Trophoblast cell (in vitro differentiated cells and primary cell): ENCODE measurements at regions not wholly inside any gene's neighbourhood (a gene's known extent, or its start where the extent isn't known, plus 50 kb on each side); places are given as distances from the start of the nearest gene placed in this dataset.

Experiments used
- DNase-seq, 2 donors: peaks; one replicate each; pipeline ENCODE4 v3.0.0-alpha.2; 2016
- H2AFZ ChIP-seq: 2 replicates; pipeline ENCODE4 v1.6.1; 2013; ENCODE audit warnings: low read length, moderate library complexity, mild to moderate bottlenecking; ENCODE audit not compliant: insufficient read depth, poor library complexity
- H2AK5ac ChIP-seq: 2 replicates; pipeline ENCODE4 v1.6.1; 2013; ENCODE audit warnings: mild to moderate bottlenecking, low read length
- H2BK120ac ChIP-seq: 2 replicates; pipeline ENCODE4 v1.6.1; 2013; ENCODE audit warnings: low read length, mild to moderate bottlenecking, moderate library complexity; ENCODE audit not compliant: insufficient read depth, poor library complexity
- H2BK12ac ChIP-seq: 2 replicates; pipeline ENCODE4 v1.6.1; 2013; ENCODE audit warnings: mild to moderate bottlenecking, low read length, moderate library complexity
- H2BK5ac ChIP-seq: 2 replicates; pipeline ENCODE4 v1.6.1; 2013; ENCODE audit warnings: low read length, low read depth, moderate library complexity, mild to moderate bottlenecking; ENCODE audit not compliant: poor library complexity
- H3K14ac ChIP-seq: 2 replicates; pipeline ENCODE4 v1.6.1; 2013; ENCODE audit warnings: mild to moderate bottlenecking, low read length
- H3K18ac ChIP-seq: 2 replicates; pipeline ENCODE4 v1.6.1; 2013; ENCODE audit warnings: mild to moderate bottlenecking, low read length
- H3K23ac ChIP-seq: 2 replicates; pipeline ENCODE4 v1.6.1; 2013; ENCODE audit warnings: low read length
- H3K27ac ChIP-seq: 2 replicates; pipeline ENCODE4 v1.5.1; 2013; ENCODE audit warnings: low read depth, mild to moderate bottlenecking, inconsistent platforms, low read length, moderate library complexity
- H3K27me3 ChIP-seq: 2 replicates; pipeline ENCODE4 v1.6.1; 2013; ENCODE audit warnings: inconsistent platforms, mild to moderate bottlenecking, low read length, moderate library complexity; ENCODE audit not compliant: insufficient read depth
- H3K36me3 ChIP-seq, 2 experiments: 1 replicate in 1 of 2; 2 replicates in 1 of 2; pipeline ENCODE4 v1.6.1; 2013; ENCODE audit warnings: low read length in 2 of 2, mild to moderate bottlenecking in 2 of 2, moderate library complexity in 1 of 2; ENCODE audit not compliant: insufficient read depth in 2 of 2, control insufficient read depth in 1 of 2
- H3K4ac ChIP-seq: 2 replicates; pipeline ENCODE4 v1.6.1; 2013; ENCODE audit warnings: low read depth, mild to moderate bottlenecking, low read length, moderate library complexity
- H3K4me1 ChIP-seq, 2 experiments: 1 replicate in 1 of 2; 2 replicates in 1 of 2; pipeline ENCODE4 v1.6.1; 2013; ENCODE audit warnings: low read length in 2 of 2, mild to moderate bottlenecking in 2 of 2, moderate library complexity in 1 of 2; ENCODE audit not compliant: insufficient read depth in 2 of 2, control insufficient read depth in 1 of 2
- H3K4me2 ChIP-seq: 2 replicates; pipeline ENCODE4 v1.6.1; 2013; ENCODE audit warnings: inconsistent platforms, mild to moderate bottlenecking, low read length, moderate library complexity
- H3K4me3 ChIP-seq: 2 replicates; pipeline ENCODE4 v1.5.1; 2013; ENCODE audit warnings: mild to moderate bottlenecking, low read depth, low read length, inconsistent platforms
- H3K79me1 ChIP-seq: one replicate; pipeline ENCODE4 v1.6.1; 2013; ENCODE audit warnings: low read length
- H3K79me2 ChIP-seq: 2 replicates; pipeline ENCODE4 v1.6.1; 2013; ENCODE audit warnings: low read length, mild to moderate bottlenecking; ENCODE audit not compliant: control insufficient read depth, insufficient read depth, poor library complexity
- H3K9ac ChIP-seq: 2 replicates; pipeline ENCODE4 v1.6.1; 2013; ENCODE audit warnings: mild to moderate bottlenecking, low read length
- H3K9me3 ChIP-seq: 2 replicates; pipeline ENCODE4 v1.6.1; 2013; ENCODE audit warnings: low read depth, mild to moderate bottlenecking, control low read depth, inconsistent platforms, low read length; ENCODE audit not compliant: insufficient read depth
- H4K12ac ChIP-seq: 2 replicates; pipeline ENCODE4 v1.6.1; 2013; ENCODE audit warnings: low read depth, mild to moderate bottlenecking, low read length, moderate library complexity
- H4K8ac ChIP-seq: 2 replicates; pipeline ENCODE4 v1.6.1; 2013; ENCODE audit warnings: low read depth, mild to moderate bottlenecking, low read length, moderate library complexity
- H4K91ac ChIP-seq: one replicate; pipeline ENCODE4 v1.6.1; 2013; ENCODE audit warnings: low read depth, mild to moderate bottlenecking, low read length, moderate library complexity
- WGBS: extraction: QIAGEN DNeasy Blood & Tissue Kit; methylation state at CpG from one replicate; pipeline ENCODE4 v1.1.7; 2013; ENCODE audit warnings: missing lambda C conversion rate; ENCODE audit not compliant: insufficient read length, insufficient coverage; ENCODE audit errors: extremely low coverage; 5-methylcytosine and 5-hydroxymethylcytosine counted together

DNA sequence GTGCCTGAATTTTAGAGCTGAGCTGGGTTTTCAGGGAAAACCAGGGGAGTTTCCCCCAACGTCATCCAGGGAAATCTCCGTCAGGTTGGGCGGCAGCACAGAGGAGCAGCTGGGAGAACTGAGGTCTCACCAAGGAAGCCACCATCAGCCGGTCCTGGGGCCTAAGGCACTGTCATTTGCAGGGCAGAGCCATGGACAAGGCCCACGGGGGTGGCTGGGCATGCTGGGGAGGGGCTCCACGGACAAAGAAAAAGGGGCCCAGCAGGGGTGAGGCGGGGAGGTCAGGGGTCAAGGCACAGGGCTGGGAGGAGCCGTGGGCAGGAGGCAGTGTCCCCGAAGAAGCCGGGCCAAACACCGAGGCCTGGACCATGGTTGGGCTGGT lies 109.8 kb downstream of the HMX1 start:
- Histone ChIP-seq H3K4ac (no peak overlapping the region), H3K4me1 (no peaks in the 10 kb centered on the region), H2BK5ac (no peak overlapping the region), H4K12ac (no peak overlapping the region), H4K8ac (no peak overlapping the region), H3K14ac (no peak overlapping the region), H3K9me3 (peaks cover 2% of the 10 kb centered on the region), H3K18ac (no peak overlapping the region), H3K9ac (no peak overlapping the region), H3K27ac (no peak overlapping the region), H3K4me2 (no peak overlapping the region), H3K36me3 (no peaks in the 10 kb centered on the region), H2BK120ac (no peak overlapping the region), H3K27me3 (no peaks in the 10 kb centered on the region), H3K79me1 (no peaks in the 10 kb centered on the region), H2AFZ (no peak overlapping the region), H2AK5ac (no peak overlapping the region), H3K4me3 (no peak overlapping the region), H4K91ac (no peak overlapping the region), H3K79me2 (no peaks in the 10 kb centered on the region), H3K23ac (no peak overlapping the region), H2BK12ac (no peak overlapping the region)
- no peak for DNase-seq
- WGBS: no CpG with 5 or more reads among the region's 11 CpGs

- H3K4me2 ChIP-seq: no peak overlapping the region
- no CpG with 5 or more reads among the region's 17 CpGs for WGBS
These were observed 110.3 kb downstream of the HMX1 start for GRCh38 chr4:8761167-8761823.

DNA sequence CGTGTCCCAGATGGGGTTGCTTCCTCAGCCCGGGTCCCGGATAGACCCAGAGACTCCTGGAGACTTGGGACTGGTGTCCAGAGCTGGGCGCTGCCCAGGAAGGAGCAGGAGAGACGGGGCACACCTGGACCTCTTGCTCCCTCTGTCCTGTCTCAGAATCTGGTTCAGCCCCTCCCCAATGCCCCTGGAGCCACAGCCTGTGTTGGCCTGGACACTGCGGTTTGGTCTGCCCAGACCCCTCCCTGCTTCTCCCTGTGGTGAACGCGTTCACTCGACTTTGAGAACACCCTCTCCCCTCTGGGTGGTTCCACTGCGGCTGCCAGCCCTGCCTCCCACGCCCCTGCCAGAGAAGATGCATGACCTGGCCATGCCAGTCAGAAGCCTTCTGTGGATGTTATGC lies 111.1 kb downstream of the HMX1 start:
- Histone ChIP-seq H4K12ac (no peak overlapping the region), H3K79me2 (no peaks in the 10 kb centered on the region), H4K91ac (no peak overlapping the region), H2BK120ac (no peak overlapping the region), H3K4me2 (no peak overlapping the region), H3K4ac (no peak overlapping the region), H4K8ac (no peak overlapping the region), H2BK5ac (no peak overlapping the region), H2AK5ac (no peak overlapping the region), H2AFZ (no peak overlapping the region), H3K9me3 (peaks cover 2% of the 10 kb centered on the region), H3K36me3 (no peaks in the 10 kb centered on the region), H3K4me1 (no peaks in the 10 kb centered on the region), H3K9ac (no peak overlapping the region), H3K23ac (no peak overlapping the region), H3K4me3 (no peak overlapping the region), H3K79me1 (no peaks in the 10 kb centered on the region), H3K27me3 (no peaks in the 10 kb centered on the region), H3K18ac (no peak overlapping the region), H3K27ac (no peak overlapping the region), H2BK12ac (no peak overlapping the region), H3K14ac (no peak overlapping the region)
- WGBS: no CpG with 5 or more reads among the region's 11 CpGs
- no peak for DNase-seq

More at GRCh38 chr4:8761167-8761823, 110.3 kb downstream of the HMX1 start:
- Histone ChIP-seq H3K4ac (no peak overlapping the region), H3K4me3 (no peak overlapping the region), H3K27ac (no peak overlapping the region), H3K79me1 (no peaks in the 10 kb centered on the region), H2BK120ac (no peak overlapping the region), H3K9ac (no peak overlapping the region), H3K27me3 (no peaks in the 10 kb centered on the region), H4K12ac (no peak overlapping the region), H3K14ac (no peak overlapping the region), H3K9me3 (peaks cover 2% of the 10 kb centered on the region), H3K18ac (no peak overlapping the region), H4K91ac (no peak overlapping the region), H3K79me2 (no peaks in the 10 kb centered on the region), H3K23ac (no peak overlapping the region), H4K8ac (no peak overlapping the region), H3K4me1 (no peaks in the 10 kb centered on the region), H2BK5ac (no peak overlapping the region), H2AFZ (no peak overlapping the region), H3K36me3 (no peaks in the 10 kb centered on the region), H2AK5ac (no peak overlapping the region), H2BK12ac (no peak overlapping the region)
- DNase-seq: no peak

GRCh38 chr4:8759987-8760386 lies 111.7 kb downstream of the HMX1 start:
- Histone ChIP-seq H3K79me1 (no peaks in the 10 kb centered on the region), H4K12ac (no peak overlapping the region), H4K8ac (no peak overlapping the region), H3K14ac (no peak overlapping the region), H3K27me3 (no peaks in the 10 kb centered on the region), H3K23ac (no peak overlapping the region), H3K18ac (no peak overlapping the region), H2BK12ac (no peak overlapping the region), H2BK5ac (no peak overlapping the region), H3K36me3 (no peaks in the 10 kb centered on the region), H3K4me2 (no peak overlapping the region), H4K91ac (no peak overlapping the region), H3K9ac (no peak overlapping the region), H3K27ac (no peak overlapping the region), H2BK120ac (no peak overlapping the region), H3K9me3 (peaks cover 2% of the 10 kb centered on the region), H3K4me3 (no peak overlapping the region), H3K4me1 (no peaks in the 10 kb centered on the region), H3K4ac (no peak overlapping the region), H2AK5ac (no peak overlapping the region), H2AFZ (no peak overlapping the region), H3K79me2 (no peaks in the 10 kb centered on the region)
- no peak for DNase-seq
- WGBS: no CpG with 5 or more reads among the region's 19 CpGs
